Activated gamma-delta T cell treated with anti-CD3 and anti-CD28 coated beads, Interleukin-2, amount 50 U/mL, for 16 hours (primary cell): ENCODE measurements at regions not wholly inside any gene's neighbourhood (a gene's known extent, or its start where the extent isn't known, plus 50 kb on each side); places are given as distances from the start of the nearest gene placed in this dataset.
"Not testable (repeated sequence)": the region's sequence is repeated elsewhere in the genome, so short reads cannot be mapped to it uniquely, and the experiment has no call there.

Source experiments
- DNase-seq: peaks from one replicate; pipeline ENCODE4 v3.0.0-alpha.2; 2020; ENCODE audit warnings: low read depth

- DNase-seq: no peak
Observed at GRCh38 chr17:20944014-20944865, 98.6 kb downstream of the USP22 start.

- DNase-seq: not testable (repeated sequence)
Observed at GRCh38 chr17:20947708-20948107, 95.1 kb downstream of the USP22 start.

DNA sequence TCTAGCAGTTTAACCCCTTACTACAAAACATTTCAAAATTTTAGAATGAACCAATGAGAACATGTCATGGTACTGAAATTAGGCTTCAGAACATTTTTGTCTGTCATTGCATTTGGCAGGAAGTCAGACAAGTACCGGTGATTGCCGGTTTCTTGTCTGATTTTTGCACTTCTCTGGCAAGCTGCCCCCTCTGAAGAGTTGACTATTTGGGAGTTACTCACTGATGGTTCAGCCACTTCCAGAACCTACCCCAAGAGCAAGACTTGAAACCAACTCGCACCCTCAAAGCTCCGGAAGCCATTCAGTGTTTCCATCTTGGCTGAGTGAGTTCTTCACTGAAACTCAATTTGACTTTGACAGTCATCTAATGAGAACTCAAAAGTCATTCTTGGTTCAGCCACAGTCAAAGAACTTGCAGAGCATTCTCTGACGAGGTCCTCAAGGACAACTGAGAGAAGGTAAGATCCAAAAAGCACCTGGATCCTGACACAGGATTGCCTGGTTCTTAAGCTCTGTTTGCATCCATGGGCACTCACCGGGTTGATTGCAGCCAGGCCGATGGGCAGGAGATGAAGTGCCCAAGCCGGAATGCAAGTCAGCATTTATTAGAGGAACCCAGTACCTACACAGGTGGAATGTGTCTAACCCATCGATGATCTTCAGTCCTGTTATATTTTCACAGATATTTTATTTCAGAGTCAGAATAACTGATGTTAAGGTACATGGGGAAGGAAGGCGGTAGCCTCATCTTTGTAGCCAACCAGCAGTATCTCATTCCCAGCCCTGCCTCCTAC, 93.6 kb downstream of the USP22 start:
- no peak for DNase-seq
